Fibroblast of skin of back (primary cell): ENCODE measurements at regions not wholly inside any gene's neighbourhood (a gene's known extent, or its start where the extent isn't known, plus 50 kb on each side); places are given as distances from the start of the nearest gene placed in this dataset.
"Not testable (repeated sequence)": the region's sequence is repeated elsewhere in the genome, so short reads cannot be mapped to it uniquely, and the experiment has no call there.

Source experiments
- DNase-seq: peaks from one replicate; pipeline ENCODE4 v3.0.0-alpha.2; 2013

DNA sequence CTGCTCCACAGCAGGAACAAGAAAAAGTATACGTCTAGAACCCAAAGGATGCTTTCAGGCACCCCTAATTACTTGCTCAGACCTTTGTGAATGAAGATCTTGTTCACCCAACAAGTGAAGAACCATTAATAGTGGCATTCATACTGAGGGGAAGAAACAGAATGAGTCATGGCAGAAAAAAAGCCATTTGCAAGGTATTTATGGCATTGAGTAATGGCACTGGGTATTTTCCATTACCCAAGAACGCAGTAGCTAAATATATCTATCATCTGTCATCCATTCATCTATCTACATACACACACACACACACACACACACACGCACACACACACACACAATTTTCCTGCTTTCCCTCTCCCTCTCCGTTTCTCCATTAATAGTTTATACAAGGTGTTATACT, 56.4 kb upstream of the XIRP2 start:
- DNase-seq = no peak

DNA sequence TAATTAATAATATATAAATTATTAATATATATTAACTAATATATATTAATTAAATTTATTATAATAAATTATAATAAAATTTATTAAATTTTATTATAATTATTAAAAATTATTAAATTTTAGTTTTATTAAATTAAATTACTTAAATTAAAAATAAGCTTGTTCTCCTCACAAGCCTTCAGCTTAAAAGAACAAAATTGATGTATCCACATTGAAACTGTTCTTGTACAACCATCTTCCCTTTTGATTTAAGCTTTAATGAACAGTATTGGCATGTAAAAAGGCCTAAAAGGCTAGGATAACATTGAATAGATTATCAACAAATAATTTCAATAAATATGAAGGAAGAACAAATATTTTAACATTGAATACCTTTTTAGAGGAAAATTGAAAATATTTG, 62.4 kb upstream of the XIRP2 start:
- DNase-seq = no peak

- no peak for DNase-seq
These were observed 73.9 kb upstream of the XIRP2 start for GRCh38 chr2:166814335-166814734.

GRCh38 chr2:166812166-166812891, 76.0 kb upstream of the XIRP2 start:
- DNase-seq = no peak

GRCh38 chr2:166805753-166806152, 82.5 kb upstream of the XIRP2 start:
- DNase-seq = no peak

- no peak for DNase-seq
These were observed 84.8 kb upstream of the XIRP2 start for GRCh38 chr2:166803373-166804000.

DNA sequence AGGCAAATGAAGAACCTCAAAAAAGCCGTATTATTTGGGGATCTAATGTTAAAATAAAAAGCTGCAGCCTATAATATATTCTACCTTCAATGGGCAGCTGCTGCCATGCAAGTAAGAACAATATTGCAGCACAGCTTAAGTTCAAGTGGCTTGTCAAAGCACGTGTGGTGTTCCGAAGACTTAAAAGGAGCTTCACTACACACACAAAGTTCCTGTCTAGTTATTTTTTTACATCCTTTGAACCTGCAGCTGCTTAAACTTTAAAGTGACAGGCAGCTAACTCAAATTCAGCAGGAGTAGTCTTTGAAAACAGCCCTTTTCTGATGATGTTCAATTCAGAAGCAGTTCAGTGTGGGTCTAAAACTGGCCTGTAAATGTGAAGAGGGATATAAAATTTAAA, 85.8 kb upstream of the XIRP2 start:
- no peak for DNase-seq

GRCh38 chr2:166792808-166793207, 95.5 kb upstream of the XIRP2 start:
- no peak for DNase-seq

- DNase-seq = no peak
These were observed 101.6 kb upstream of the XIRP2 start for GRCh38 chr2:166786707-166787106.

- DNase-seq = no peak
These were observed 103.9 kb upstream of the XIRP2 start for GRCh38 chr2:166784296-166784946.

DNA sequence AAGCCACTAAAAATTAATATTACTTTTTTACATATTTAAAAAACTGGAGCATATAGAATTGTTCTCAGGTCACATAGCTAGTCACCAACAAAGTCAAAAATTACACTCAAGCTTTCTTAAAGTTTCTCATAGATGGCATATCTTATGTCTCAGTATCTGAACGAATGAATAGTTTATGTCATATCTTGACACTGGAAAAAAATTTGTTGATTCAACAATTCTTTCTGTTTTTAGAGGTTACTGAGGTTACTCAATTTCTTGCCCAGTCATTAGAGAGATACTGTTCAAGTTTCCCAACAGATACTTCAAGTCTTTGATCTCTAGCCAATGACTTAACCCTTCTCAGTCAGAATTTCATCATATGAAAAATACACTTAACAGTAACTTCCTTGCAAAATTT, 113.1 kb upstream of the XIRP2 start:
- no peak for DNase-seq

DNA sequence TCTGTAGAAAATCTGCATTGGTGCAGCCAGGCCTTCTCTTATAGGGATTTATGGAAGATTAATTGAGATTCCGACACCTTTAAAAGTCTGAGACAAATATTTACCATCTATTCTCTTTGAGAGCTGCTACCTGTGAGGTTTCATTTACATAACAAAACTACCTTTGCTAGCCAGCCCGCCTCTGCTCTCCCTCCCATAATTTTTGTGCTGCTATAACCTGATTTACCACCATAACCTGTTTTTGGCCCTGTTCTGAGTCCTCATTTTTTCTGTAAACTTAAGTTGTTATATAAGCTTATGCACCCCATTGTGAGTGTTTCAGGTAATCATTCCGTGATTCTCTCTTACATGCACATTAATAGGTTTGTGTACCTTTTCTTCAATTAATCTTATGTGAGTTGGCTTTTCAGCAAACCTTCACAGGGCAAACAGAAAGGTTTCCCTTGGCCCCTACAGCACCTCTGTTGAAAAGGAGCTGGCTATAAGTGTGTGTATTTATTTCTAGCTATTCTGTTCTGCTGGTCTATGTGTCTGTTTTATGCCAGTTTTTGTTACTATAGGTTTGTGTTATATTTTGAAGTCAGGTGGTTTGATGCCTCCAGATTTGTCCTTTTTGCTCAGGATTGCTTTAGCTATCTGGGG, 114.9 kb upstream of the XIRP2 start:
- DNase-seq = no peak

DNA sequence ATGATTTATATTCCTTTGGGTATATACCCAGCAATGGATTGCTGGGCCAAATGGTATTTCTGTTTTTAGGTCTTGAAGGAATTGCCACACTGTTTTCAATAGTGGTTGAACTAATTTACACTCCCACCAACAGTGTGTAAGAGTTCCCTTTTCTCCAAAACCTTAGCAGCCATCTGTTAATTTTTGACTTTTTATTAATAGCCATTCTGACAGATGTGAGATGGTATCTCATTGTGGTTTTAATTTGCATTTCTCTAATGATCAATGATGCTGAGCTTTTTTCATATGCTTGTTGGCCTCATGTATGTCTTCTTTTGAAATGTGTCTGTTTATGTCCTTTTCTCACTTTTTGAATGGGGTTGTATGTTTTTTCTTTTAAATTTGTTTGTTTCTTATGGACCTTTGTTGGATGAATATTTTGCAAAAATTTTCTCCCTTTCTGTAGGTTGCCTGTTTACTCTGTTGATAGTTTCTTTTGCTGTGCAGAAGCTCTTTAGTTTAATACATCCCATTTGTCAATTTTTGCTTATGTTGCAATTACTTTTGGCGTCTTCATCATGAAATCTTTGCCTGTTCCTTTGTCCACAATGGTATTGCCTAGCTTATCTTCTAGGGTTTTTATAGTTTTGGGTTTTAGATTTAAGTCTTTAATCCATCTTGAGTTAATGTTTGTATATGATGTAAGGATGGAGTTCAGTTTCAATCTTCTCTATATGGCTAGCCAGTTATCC, 119.7 kb upstream of the XIRP2 start:
- no peak for DNase-seq

GRCh38 chr2:166766769-166767322, 121.4 kb upstream of the XIRP2 start:
- not testable (repeated sequence) for DNase-seq

- DNase-seq = no peak
These were observed 122.1 kb upstream of the XIRP2 start for GRCh38 chr2:166766220-166766619.

- no peak for DNase-seq
These were observed 123.1 kb upstream of the XIRP2 start for GRCh38 chr2:166765141-166765540.

DNA sequence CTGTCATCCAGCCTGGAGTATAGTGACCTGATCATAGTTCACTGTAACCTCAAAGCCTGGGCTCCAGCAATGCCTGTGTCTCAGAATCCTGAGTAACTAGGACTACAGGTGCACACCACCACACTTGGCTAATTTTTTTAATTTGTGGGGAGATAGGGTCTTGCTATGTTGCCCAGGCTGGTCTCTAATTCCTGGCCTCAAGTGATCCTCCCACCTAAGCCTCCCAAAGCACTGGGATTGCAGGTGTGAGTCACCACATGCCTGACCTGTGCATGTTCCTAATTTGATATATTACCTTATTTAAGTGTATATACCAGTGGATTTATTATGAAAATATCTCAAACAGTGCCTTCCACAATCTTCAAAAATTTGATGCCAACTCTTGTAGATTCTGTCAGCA, 123.6 kb upstream of the XIRP2 start:
- no peak for DNase-seq

GRCh38 chr2:166764216-166764615, 124.1 kb upstream of the XIRP2 start:
- no peak for DNase-seq

GRCh38 chr2:166762746-166763145, 125.5 kb upstream of the XIRP2 start:
- no peak for DNase-seq

DNA sequence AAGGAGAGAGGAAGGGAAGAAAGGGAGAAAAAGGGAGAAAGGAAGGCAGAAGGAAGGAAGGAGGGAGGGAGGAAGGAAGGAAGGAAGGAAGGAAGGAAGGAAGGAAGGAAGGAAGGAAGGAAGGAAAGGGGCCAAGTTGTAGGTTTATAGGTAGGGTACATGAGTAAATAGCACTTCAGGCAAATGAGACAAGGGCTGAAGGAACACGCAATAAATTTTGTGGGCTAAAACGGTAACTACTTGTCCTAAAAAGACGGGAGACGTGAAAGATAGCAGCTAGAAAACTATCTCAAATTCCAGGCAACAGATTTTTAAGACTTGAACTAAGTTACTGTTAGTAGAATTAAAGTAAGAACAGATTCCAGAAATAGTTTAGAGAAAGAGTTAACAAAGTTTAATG, 129.3 kb upstream of the XIRP2 start:
- no peak for DNase-seq

DNA sequence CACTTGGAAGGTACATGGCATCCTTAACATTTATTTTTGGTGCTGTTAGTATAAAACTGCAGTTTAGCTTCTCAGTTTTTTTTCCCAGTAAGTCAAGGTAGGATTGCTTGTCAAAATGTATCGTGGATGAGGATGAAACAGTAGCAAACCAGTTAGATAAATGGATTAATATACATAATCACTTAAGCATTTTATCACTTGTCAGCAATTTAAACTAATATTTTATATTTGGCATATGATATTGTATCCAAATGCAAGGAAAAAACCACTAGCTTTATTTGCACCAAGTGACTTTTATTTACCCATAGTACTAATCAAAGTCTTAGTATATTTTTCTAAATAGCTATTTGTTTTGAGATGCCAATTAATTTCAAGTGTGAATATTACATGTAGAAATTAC, 137.7 kb upstream of the XIRP2 start:
- DNase-seq = no peak

- not testable (repeated sequence) for DNase-seq
These were observed 144.2 kb upstream of the XIRP2 start for GRCh38 chr2:166744117-166744516.

GRCh38 chr2:166743482-166743881, 144.8 kb upstream of the XIRP2 start:
- DNase-seq = peak; percentile 2
